Activated CD4-positive, alpha-beta T cell treated with anti-CD3 and anti-CD28 coated beads for 36 hours (primary cell): ENCODE measurements at regions not wholly inside any gene's neighbourhood (a gene's known extent, or its start where the extent isn't known, plus 50 kb on each side); places are given as distances from the start of the nearest gene placed in this dataset.

Experiments used
- ATAC-seq: fragments of 200-7000 bp; cut with Tn5 transposase; one replicate; pipeline ENCODE4 v1.10.0; 2021; ENCODE audit warnings: mild to moderate bottlenecking, moderate library complexity
- CTCF ChIA-PET: fragments of 350-600 bp; sonication (Branson Sonifier 250); formaldehyde crosslinking; loops from one replicate; lab custom pipeline; 2021; ENCODE audit warnings: antibody characterized with exemption; lab: Charles Lee
- POLR2A ChIA-PET: fragments of 350-600 bp; sonication (Branson Sonifier 250); formaldehyde crosslinking; loops from one replicate; lab custom pipeline; 2021; ENCODE audit warnings: antibody characterized with exemption, inconsistent platforms; lab: Charles Lee
- DNase-seq: peaks from one replicate; pipeline ENCODE4 v3.0.0-alpha.2; 2020
- H3K27ac Mint-ChIP-seq: one replicate; pipeline ENCODE4 v1.8.0; 2021; ENCODE audit warnings: mixed read lengths
- H3K27me3 Mint-ChIP-seq: one replicate; pipeline ENCODE4 v1.8.0; 2021; ENCODE audit warnings: mixed read lengths
- H3K36me3 Mint-ChIP-seq: one replicate; pipeline ENCODE4 v1.8.0; 2021; ENCODE audit warnings: low read depth, mixed read lengths
- H3K4me1 Mint-ChIP-seq: one replicate; pipeline ENCODE4 v1.8.0; 2021; ENCODE audit warnings: mixed read lengths
- H3K4me3 Mint-ChIP-seq: one replicate; pipeline ENCODE4 v1.8.0; 2021; ENCODE audit warnings: mild to moderate bottlenecking, moderate library complexity, mixed read lengths
- H3K9me3 Mint-ChIP-seq: one replicate; pipeline ENCODE4 v1.8.0; 2021; ENCODE audit warnings: low read depth, mixed read lengths
- intact Hi-C, 2 experiments: fragments of 100-400 bp; cut with DNase I in 1 of 2; cut with micrococcal nuclease in 1 of 2; formaldehyde crosslinking; loops; one replicate each; pipeline versions ENCODE4 v1.14.2 to v1.15.1; 2022 to 2024; cut with DNase I, micrococcal nuclease

- ChIA-PET CTCF (interaction anchor here (1.0 kb wide), 1 partner anchor 185 kb away, joined by 4 read pairs; no protein-coding TSS in a partner anchor), POLR2A (no interaction called here)
- no peaks in the 10 kb centered on the region for H3K4me1 Mint-ChIP-seq
- no peaks in the 10 kb centered on the region for H3K36me3 Mint-ChIP-seq
- intact Hi-C loops, result no loop called here
- H3K9me3 Mint-ChIP-seq, result no peaks in the 10 kb centered on the region
- no peak overlapping the region for H3K4me3 Mint-ChIP-seq
- H3K27me3 Mint-ChIP-seq, result peaks cover 24% of the 10 kb centered on the region
- ATAC-seq (no peak), DNase-seq (no peak)
- no peak overlapping the region for H3K27ac Mint-ChIP-seq
These were observed 181.9 kb upstream of the PFN2 start for GRCh38 chr3:150152567-150152966.

- CTCF ChIA-PET, result interaction anchor here (1.0 kb wide), 1 partner anchor 215 kb away, joined by 4 read pairs; no protein-coding TSS in a partner anchor
These were observed 179.9 kb upstream of the PFN2 start for GRCh38 chr3:150150633-150151032.

GRCh38 chr3:150149651-150150051, 179.0 kb upstream of the PFN2 start:
- ATAC-seq, result no peak
- CTCF ChIA-PET, result interaction anchor here (0.9 to 1.3 kb wide), 3 partner anchors 9 to 214 kb away, joined by 3 to 4 read pairs (median 4); no protein-coding TSS in a partner anchor
- intact Hi-C loops, result no loop called here

More at GRCh38 chr3:150150633-150151032, 179.9 kb upstream of the PFN2 start:
- ATAC-seq (no peak), DNase-seq (no peak)
- Mint-ChIP-seq H3K4me3 (no peak overlapping the region), H3K4me1 (no peaks in the 10 kb centered on the region), H3K9me3 (no peaks in the 10 kb centered on the region), H3K36me3 (no peaks in the 10 kb centered on the region), H3K27me3 (peaks cover 22% of the 10 kb centered on the region), H3K27ac (no peak overlapping the region)
- POLR2A ChIA-PET, result no interaction called here
- intact Hi-C loops, result no loop called here

GRCh38 chr3:150148227-150148626, 177.5 kb upstream of the PFN2 start:
- DNase-seq, result no peak
- no peak overlapping the region for H3K4me3 Mint-ChIP-seq
- no peak overlapping the region for H3K27ac Mint-ChIP-seq
- H3K9me3 Mint-ChIP-seq, result no peaks in the 10 kb centered on the region
- ChIA-PET CTCF (interaction anchor here (0.6 to 3.5 kb wide), 4 partner anchors 11 to 180 kb away, joined by 3 to 13 read pairs (median 4); no protein-coding TSS in a partner anchor), POLR2A (no interaction called here)
- no peaks in the 10 kb centered on the region for H3K36me3 Mint-ChIP-seq
- peaks cover 18% of the 10 kb centered on the region for H3K27me3 Mint-ChIP-seq
- intact Hi-C loops, result no loop called here
- no peaks in the 10 kb centered on the region for H3K4me1 Mint-ChIP-seq
- no peak for ATAC-seq

More at GRCh38 chr3:150149651-150150051, 179.0 kb upstream of the PFN2 start:
- POLR2A ChIA-PET, result no interaction called here
- Mint-ChIP-seq H3K27ac (no peak overlapping the region), H3K4me3 (no peak overlapping the region), H3K9me3 (no peaks in the 10 kb centered on the region), H3K4me1 (no peaks in the 10 kb centered on the region), H3K36me3 (no peaks in the 10 kb centered on the region), H3K27me3 (peaks cover 19% of the 10 kb centered on the region)
- no peak for DNase-seq

- H3K27me3 Mint-ChIP-seq, result peaks cover 17% of the 10 kb centered on the region
- H3K9me3 Mint-ChIP-seq, result no peaks in the 10 kb centered on the region
- CTCF ChIA-PET, result interaction anchor here (0.6 to 3.5 kb wide), 3 partner anchors 13 to 180 kb away, joined by 3 to 13 read pairs (median 4); no protein-coding TSS in a partner anchor
- H3K4me1 Mint-ChIP-seq, result no peaks in the 10 kb centered on the region
- no peak for DNase-seq
- no peak for ATAC-seq
- H3K36me3 Mint-ChIP-seq, result no peaks in the 10 kb centered on the region
- POLR2A ChIA-PET, result no interaction called here
- no peak overlapping the region for H3K27ac Mint-ChIP-seq
- intact Hi-C loops, result no loop called here
- no peak overlapping the region for H3K4me3 Mint-ChIP-seq
These were observed 177.1 kb upstream of the PFN2 start for GRCh38 chr3:150147776-150148175.

- Mint-ChIP-seq H3K4me1 (no peaks in the 10 kb centered on the region), H3K4me3 (no peak overlapping the region), H3K9me3 (no peaks in the 10 kb centered on the region), H3K36me3 (no peaks in the 10 kb centered on the region), H3K27me3 (peaks cover 14% of the 10 kb centered on the region), H3K27ac (no peak overlapping the region)
- intact Hi-C loops, result no loop called here
- ATAC-seq, result peak; percentile 80
- ChIA-PET CTCF (interaction anchor here (2.0 to 3.5 kb wide), 2 partner anchors 14 to 179 kb away, joined by 4 to 13 read pairs; no protein-coding TSS in a partner anchor), POLR2A (no interaction called here)
- peak; percentile 27 for DNase-seq
These were observed 176.5 kb upstream of the PFN2 start for GRCh38 chr3:150146991-150147761.

- ChIA-PET POLR2A (no interaction called here), CTCF (interaction anchor here (0.6 to 3.5 kb wide), 3 partner anchors 19 to 665 kb away, joined by 3 to 13 read pairs (median 3); no protein-coding TSS in a partner anchor)
- Mint-ChIP-seq H3K27me3 (peaks cover 6% of the 10 kb centered on the region), H3K4me3 (no peak overlapping the region), H3K27ac (no peak overlapping the region), H3K4me1 (no peaks in the 10 kb centered on the region), H3K9me3 (no peaks in the 10 kb centered on the region), H3K36me3 (no peaks in the 10 kb centered on the region)
- ATAC-seq (no peak), DNase-seq (no peak)
- intact Hi-C loops, result no loop called here
These were observed 175.0 kb upstream of the PFN2 start for GRCh38 chr3:150145659-150146058.

- Mint-ChIP-seq H3K27me3 (peaks cover 4% of the 10 kb centered on the region), H3K4me1 (no peaks in the 10 kb centered on the region), H3K9me3 (no peaks in the 10 kb centered on the region), H3K4me3 (no peak overlapping the region), H3K27ac (no peak overlapping the region), H3K36me3 (no peaks in the 10 kb centered on the region)
- no peak for DNase-seq
- ChIA-PET POLR2A (no interaction called here), CTCF (no interaction called here)
- intact Hi-C loops, result no loop called here
- ATAC-seq, result no peak
These were observed 173.6 kb upstream of the PFN2 start for GRCh38 chr3:150144191-150144708.

GRCh38 chr3:150142936-150143335, 172.2 kb upstream of the PFN2 start:
- POLR2A ChIA-PET, result no interaction called here
- Mint-ChIP-seq H3K4me3 (no peak overlapping the region), H3K27ac (no peak overlapping the region), H3K36me3 (no peaks in the 10 kb centered on the region), H3K9me3 (no peaks in the 10 kb centered on the region), H3K4me1 (no peaks in the 10 kb centered on the region), H3K27me3 (peaks cover 4% of the 10 kb centered on the region)
- no peak for ATAC-seq
- CTCF ChIA-PET, result no interaction called here
- no peak for DNase-seq
- intact Hi-C loops, result no loop called here

- H3K27me3 Mint-ChIP-seq, result peaks cover 9% of the 10 kb centered on the region
- H3K4me1 Mint-ChIP-seq, result no peaks in the 10 kb centered on the region
- H3K4me3 Mint-ChIP-seq, result no peak overlapping the region
- H3K36me3 Mint-ChIP-seq, result no peaks in the 10 kb centered on the region
- CTCF ChIA-PET, result interaction anchor here (0.8 kb wide), 1 partner anchor 9 kb away, joined by 4 read pairs; no protein-coding TSS in a partner anchor
- no peaks in the 10 kb centered on the region for H3K9me3 Mint-ChIP-seq
- POLR2A ChIA-PET, result no interaction called here
- intact Hi-C loops, result no loop called here
- H3K27ac Mint-ChIP-seq, result no peak overlapping the region
- DNase-seq (no peak), ATAC-seq (no peak)
These were observed 171.2 kb upstream of the PFN2 start for GRCh38 chr3:150141790-150142326.

GRCh38 chr3:150140614-150141321, 170.1 kb upstream of the PFN2 start:
- POLR2A ChIA-PET, result no interaction called here
- Mint-ChIP-seq H3K4me1 (no peaks in the 10 kb centered on the region), H3K4me3 (no peak overlapping the region), H3K9me3 (no peaks in the 10 kb centered on the region), H3K27me3 (peaks cover 9% of the 10 kb centered on the region), H3K36me3 (no peaks in the 10 kb centered on the region), H3K27ac (no peak overlapping the region)
- intact Hi-C loops, result no loop called here
- no peak for ATAC-seq
- CTCF ChIA-PET, result interaction anchor here (1.1 kb wide), 1 partner anchor 174 kb away, joined by 3 read pairs; no protein-coding TSS in a partner anchor
- DNase-seq, result no peak
